ENCODE measurements at regions not wholly inside any gene's neighbourhood (a gene's known extent, or its start where the extent isn't known, plus 50 kb on each side); places are given as distances from the start of the nearest gene placed in this dataset.

GRCh38 chr5:123795688-123796087 lies 283.7 kb downstream of the CSNK1G3 start:
- TF ChIP-seq CTCF (conservative IDR thresholded peaks at IDR 0.05) (no peak), ZFX (IDR thresholded peaks at IDR 0.05) (no peak)
